Uterus (tissue), 3 donors: ENCODE measurements at regions not wholly inside any gene's neighbourhood (a gene's known extent, or its start where the extent isn't known, plus 50 kb on each side); places are given as distances from the start of the nearest gene placed in this dataset.

Source experiments
- DNase-seq, 2 donors: peaks; one replicate each; pipeline ENCODE4 v3.0.0-alpha.2; 2019 to 2020
- H3K27ac ChIP-seq, 2 donors: fragments of 200-600 bp; sonication (generic); 1 replicate in 1 of 2; 2 replicates in 1 of 2; pipeline ENCODE4 v1.5.1; 2016 to 2018
- H3K27me3 ChIP-seq, 2 donors: fragments of 200-600 bp; sonication (generic); one replicate each; pipeline ENCODE4 v1.5.1; 2018 to 2019; ENCODE audit warnings: control low read depth in 1 of 2
- H3K36me3 ChIP-seq, 2 donors: fragments of 200-600 bp; sonication (generic); one replicate each; pipeline ENCODE4 v1.5.1; 2019; ENCODE audit warnings: control low read depth in 1 of 2
- H3K4me1 ChIP-seq, 2 donors: fragments of 200-600 bp; sonication (generic); one replicate each; pipeline ENCODE4 v1.5.1; 2018 to 2019; ENCODE audit warnings: control low read depth in 1 of 2
- H3K4me3 ChIP-seq, 2 donors: fragments of 200-600 bp; sonication (generic); 1 replicate in 1 of 2; 2 replicates in 1 of 2; pipeline ENCODE4 v1.5.1; 2018 to 2019; ENCODE audit warnings: mild to moderate bottlenecking in 1 of 2
- H3K9me3 ChIP-seq, 2 donors: fragments of 200-600 bp; sonication (generic); one replicate each; pipeline ENCODE4 v1.5.1; 2019; ENCODE audit warnings: control low read depth in 1 of 2
- CTCF ChIP-seq, 4 experiments: fragments of 200-600 bp in 2 of 4; fragments of 450-650 bp in 2 of 4; sonication (generic) in 2 of 4; IDR thresholded peaks; one replicate each; pipeline ENCODE4 v1.5.1; 2016 to 2019; ENCODE audit warnings: antibody characterized with exemption in 4 of 4, mild to moderate bottlenecking in 2 of 4, moderate library complexity in 1 of 4
- POLR2A ChIP-seq, 2 donors: fragments of 450-650 bp; IDR thresholded peaks; one replicate each; pipeline ENCODE4 v1.6.1; 2016; ENCODE audit warnings: antibody characterized with exemption in 2 of 2, mild to moderate bottlenecking in 1 of 2, moderate library complexity in 1 of 2
- intact Hi-C: fragments of 100-400 bp; cut with DNase I; formaldehyde crosslinking; loops from one replicate; pipeline ENCODE4 v1.15.1; 2023; ENCODE audit warnings: low total_unique reads
- donor health status: DM: yes; HTN: yes; CAD: no.

GRCh38 chr1:29880556-29880955, 644.2 kb downstream of the PTPRU start:
- intact Hi-C loops, result no loop called here
- no peak overlapping the region for H3K27ac ChIP-seq
- no peaks in the 10 kb centered on the region for H3K27me3 ChIP-seq
- H3K36me3 ChIP-seq, result no peaks in the 10 kb centered on the region
- no peak for DNase-seq
- H3K9me3 ChIP-seq, result no peaks in the 10 kb centered on the region
- no peak overlapping the region for H3K4me3 ChIP-seq
- H3K4me1 ChIP-seq, result no peaks in the 10 kb centered on the region
- TF ChIP-seq CTCF (IDR thresholded peaks at IDR 0.05) (no peak), POLR2A (IDR thresholded peaks at IDR 0.05) (no peak)

DNA sequence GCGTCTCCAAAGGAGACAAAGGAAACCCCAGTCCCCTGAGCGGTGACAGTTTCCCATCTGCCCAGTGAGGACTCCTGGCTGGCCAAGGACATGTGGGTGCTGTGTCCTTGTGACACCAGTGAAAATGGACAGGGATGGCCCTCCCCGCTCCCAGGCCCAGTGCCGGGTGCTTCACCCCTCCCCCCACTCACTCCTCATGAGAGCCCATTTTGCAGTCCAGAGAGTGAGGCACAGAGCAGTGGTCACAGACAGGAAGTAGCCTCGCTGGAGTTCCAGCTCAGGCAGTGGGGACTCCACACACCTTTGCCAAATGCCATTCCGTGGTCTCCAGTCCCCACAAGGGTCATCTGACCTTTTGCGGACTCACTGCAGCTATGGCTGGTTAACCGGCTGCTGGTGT, 642.9 kb downstream of the PTPRU start:
- H3K4me1 ChIP-seq, result no peaks in the 10 kb centered on the region
- H3K4me3 ChIP-seq, result no peak overlapping the region
- no peaks in the 10 kb centered on the region for H3K27me3 ChIP-seq
- DNase-seq, result no peak
- no peak overlapping the region for H3K27ac ChIP-seq
- no peaks in the 10 kb centered on the region for H3K9me3 ChIP-seq
- intact Hi-C loops, result no loop called here
- no peaks in the 10 kb centered on the region for H3K36me3 ChIP-seq
- TF ChIP-seq CTCF (IDR thresholded peaks at IDR 0.05) (no peak), POLR2A (IDR thresholded peaks at IDR 0.05) (no peak)

- TF ChIP-seq CTCF (IDR thresholded peaks at IDR 0.05) (no peak), POLR2A (IDR thresholded peaks at IDR 0.05) (no peak)
- no peaks in the 10 kb centered on the region for H3K36me3 ChIP-seq
- no peaks in the 10 kb centered on the region for H3K4me1 ChIP-seq
- no peak overlapping the region for H3K27ac ChIP-seq
- H3K27me3 ChIP-seq, result no peaks in the 10 kb centered on the region
- H3K4me3 ChIP-seq, result no peak overlapping the region
- DNase-seq, result no peak
- no peaks in the 10 kb centered on the region for H3K9me3 ChIP-seq
- intact Hi-C loops, result no loop called here
These were observed 642.2 kb downstream of the PTPRU start for GRCh38 chr1:29878501-29878900.

- Histone ChIP-seq H3K27me3 (no peaks in the 10 kb centered on the region), H3K4me1 (no peaks in the 10 kb centered on the region), H3K4me3 (no peak overlapping the region), H3K9me3 (no peaks in the 10 kb centered on the region), H3K36me3 (no peaks in the 10 kb centered on the region), H3K27ac (no peak overlapping the region)
- no peak for DNase-seq
- intact Hi-C loops, result no loop called here
- no peak for TF ChIP-seq POLR2A (IDR thresholded peaks at IDR 0.05)
- TF ChIP-seq CTCF (IDR thresholded peaks at IDR 0.05), result no peak
These were observed 640.6 kb downstream of the PTPRU start for GRCh38 chr1:29876902-29877301.

DNA sequence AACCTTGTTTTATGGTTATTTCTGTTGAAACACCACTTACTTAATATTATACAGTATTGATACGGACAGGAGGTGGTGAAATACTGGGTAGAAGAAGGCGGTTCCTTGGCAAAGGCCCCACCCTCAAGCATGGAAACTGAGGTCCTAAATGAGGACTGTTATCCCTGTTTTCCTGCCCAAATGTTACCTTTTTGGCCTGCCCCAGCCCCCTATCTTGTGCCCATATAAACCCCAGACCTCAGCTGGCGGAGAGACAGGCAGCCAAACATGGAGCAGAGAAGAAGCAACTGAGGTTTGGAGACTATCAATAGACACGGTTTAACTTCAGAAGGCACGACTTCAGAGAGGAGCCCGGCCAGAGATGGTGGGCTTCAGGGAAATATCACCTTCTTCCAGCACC, 640.1 kb downstream of the PTPRU start:
- Histone ChIP-seq H3K4me1 (no peaks in the 10 kb centered on the region), H3K9me3 (no peaks in the 10 kb centered on the region), H3K36me3 (no peaks in the 10 kb centered on the region), H3K27me3 (no peaks in the 10 kb centered on the region), H3K4me3 (no peak overlapping the region), H3K27ac (no peak overlapping the region)
- no peak for DNase-seq
- intact Hi-C loops, result no loop called here
- TF ChIP-seq POLR2A (IDR thresholded peaks at IDR 0.05) (no peak), CTCF (IDR thresholded peaks at IDR 0.05) (no peak)
